GM18870 (cell line): ENCODE measurements at regions not wholly inside any gene's neighbourhood (a gene's known extent, or its start where the extent isn't known, plus 50 kb on each side); places are given as distances from the start of the nearest gene placed in this dataset.
"Not testable (repeated sequence)": the region's sequence is repeated elsewhere in the genome, so short reads cannot be mapped to it uniquely, and the experiment has no call there.

Source experiments
- ATAC-seq: cut with Tn5 transposase; IDR thresholded peaks from one replicate; pipeline ENCODE4 v1.9.1; 2021; ENCODE audit warnings: moderate library complexity; ENCODE audit not compliant: unreplicated experiment

DNA sequence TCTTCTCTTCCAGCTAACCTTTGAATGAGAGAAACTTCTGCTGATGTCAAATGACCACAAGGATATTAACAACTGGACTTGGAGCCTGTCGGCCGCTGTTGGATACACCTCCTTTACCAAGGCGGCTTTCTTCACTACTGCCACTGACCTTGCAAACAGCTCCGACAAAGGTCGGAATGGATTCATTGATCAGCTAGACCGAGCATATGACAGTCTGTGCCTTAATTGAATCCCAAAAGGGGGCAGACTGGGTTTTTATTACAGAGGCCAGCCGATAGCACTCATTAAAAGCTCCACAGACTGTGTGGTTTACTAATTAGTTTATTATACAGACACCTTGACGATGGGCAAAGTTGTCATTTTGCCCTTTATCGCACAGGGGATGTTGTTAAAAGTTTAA, 394.5 kb downstream of the RERGL start:
- no peak for ATAC-seq

DNA sequence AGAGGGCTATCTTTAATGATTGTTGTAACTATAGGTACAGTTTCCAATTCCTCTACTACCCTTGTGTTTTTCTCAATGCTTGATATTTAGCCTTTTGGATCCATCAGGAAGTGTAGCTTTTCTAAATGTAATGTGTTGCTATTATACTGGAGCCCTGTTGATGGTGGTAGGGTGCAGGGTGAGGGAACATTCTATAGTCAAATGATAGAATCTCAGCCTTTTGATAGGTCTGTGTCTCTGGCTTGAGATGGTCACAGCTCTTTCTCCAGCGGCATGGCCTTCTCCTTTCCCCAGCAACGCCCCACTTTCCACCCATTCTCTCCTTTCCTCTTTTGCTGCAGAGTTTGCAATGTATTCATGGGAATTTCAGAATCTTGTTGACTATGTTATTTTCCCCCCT, 398.6 kb downstream of the RERGL start:
- no peak for ATAC-seq

DNA sequence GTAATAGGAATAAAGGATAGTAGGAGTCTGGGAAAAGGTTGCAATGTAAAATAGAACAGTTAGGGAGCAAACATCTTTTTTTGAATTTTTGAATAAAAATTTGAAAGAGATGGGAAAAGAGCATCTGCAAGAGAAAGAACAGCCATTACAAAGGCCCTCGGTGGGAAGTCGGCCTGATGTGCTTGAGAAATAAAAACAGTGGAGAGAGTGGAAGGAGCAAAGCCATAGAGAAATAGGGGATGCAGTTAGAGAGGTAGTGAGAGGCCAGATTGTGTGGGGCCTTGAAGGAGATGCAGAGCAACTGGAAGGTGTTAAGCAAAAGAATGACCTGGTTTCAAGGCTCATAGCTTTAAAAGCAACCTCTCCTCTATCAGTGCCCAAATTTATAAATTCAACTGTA, 409.8 kb downstream of the RERGL start:
- no peak for ATAC-seq

DNA sequence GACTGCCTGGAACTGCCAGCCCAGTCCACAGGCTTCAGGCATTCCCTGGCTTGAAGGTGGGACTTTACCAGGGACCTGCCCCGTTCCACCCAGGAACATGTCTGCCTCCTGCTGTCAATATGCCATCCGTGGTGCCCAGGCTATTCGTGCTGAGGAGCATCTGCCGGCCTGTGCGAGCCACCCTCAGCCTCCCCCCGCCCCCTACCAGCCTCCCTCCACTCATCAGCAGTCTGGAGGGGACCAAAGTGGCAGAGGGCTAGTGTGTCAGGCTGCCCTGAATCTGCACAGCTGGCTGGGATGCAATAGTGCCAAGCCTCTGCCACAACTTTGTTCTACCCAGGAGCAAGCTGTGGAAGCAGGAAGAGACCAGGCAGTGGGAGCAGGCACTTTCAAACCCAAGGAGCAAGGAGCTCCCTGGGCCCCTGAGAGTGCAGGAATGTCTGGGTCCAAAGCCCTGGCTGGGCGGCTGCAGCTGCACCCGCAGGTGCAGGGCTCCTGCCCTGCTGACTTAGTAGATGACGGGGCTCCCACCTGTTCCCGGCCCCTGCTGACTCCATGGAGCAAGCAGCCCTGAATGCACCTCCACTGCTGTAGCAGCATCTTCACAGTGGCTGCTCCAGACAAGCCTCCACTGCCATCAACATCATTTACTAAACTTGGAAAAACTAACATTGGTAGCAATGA, 423.2 kb downstream of the RERGL start:
- ATAC-seq = no peak

DNA sequence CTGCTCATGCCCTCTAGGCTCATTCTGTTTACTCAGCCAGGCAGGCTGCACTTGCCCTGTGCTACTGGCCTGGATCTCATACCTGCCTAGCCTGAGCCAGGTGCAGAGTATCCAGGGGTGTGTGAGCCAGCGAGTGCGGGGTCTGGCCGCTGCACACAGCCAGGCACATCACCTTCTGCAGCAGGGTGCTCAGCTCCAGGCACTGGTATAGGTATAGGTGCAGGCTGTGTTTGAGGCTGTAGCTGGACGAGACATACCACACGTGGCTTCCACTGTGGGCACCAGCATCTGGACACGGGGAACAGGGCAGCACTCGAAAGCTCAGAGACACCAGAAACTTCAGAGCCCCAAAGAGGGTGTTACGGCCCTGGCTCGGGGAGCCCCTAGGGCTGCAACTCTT, 424.2 kb downstream of the RERGL start:
- no peak for ATAC-seq

DNA sequence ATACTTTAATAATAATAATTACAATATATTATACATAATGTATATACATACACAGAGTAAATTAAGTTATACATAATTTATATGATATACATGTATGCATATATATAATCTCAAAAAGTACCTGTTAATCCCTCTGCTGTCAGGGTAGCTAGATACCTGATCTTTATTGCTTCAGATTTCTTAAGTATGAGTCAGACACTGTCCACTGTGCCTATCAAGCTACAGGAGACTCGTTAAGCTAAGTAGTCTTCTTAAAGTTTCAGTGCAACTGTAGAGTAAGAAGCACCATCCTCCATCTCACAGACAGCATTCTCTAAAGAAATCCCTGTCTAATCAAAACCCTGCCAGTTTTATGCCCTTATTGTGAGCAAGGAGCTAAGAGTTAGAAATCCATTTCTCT, 428.7 kb downstream of the RERGL start:
- no peak for ATAC-seq

DNA sequence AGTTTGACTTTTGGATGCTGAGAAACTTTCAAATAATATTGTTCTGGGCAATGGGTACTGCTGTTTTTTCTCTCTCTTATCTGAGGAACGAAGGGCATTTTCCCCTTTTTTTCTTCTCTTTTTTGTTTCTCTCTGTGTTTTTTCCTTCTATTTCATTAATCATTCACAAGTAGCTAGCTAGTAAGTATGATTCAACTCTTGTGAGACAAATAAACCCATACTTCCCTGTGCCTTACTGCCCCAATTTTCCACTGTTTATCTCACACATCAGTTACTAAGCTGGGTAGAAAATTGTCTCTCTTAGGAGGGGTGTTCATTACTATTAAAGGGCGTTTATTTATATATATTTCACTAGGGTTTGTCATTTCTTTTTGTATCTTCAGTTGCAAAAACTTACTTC, 437.6 kb downstream of the RERGL start:
- no peak for ATAC-seq

DNA sequence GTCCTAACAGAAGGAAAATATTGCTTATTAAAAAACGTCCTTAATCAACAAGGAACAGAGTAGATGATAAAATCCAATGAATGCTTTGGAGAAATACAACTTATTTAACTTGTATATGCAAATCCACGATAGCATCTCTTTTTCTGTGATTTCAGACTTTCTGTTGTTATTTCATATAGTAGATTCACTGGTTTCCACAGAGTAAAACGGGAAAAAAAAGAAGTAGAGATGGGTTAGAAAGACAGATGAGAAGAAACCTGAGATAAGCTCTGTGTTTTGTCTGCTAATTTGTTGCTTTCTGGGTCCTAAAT, 447.7 kb downstream of the RERGL start:
- no peak for ATAC-seq

DNA sequence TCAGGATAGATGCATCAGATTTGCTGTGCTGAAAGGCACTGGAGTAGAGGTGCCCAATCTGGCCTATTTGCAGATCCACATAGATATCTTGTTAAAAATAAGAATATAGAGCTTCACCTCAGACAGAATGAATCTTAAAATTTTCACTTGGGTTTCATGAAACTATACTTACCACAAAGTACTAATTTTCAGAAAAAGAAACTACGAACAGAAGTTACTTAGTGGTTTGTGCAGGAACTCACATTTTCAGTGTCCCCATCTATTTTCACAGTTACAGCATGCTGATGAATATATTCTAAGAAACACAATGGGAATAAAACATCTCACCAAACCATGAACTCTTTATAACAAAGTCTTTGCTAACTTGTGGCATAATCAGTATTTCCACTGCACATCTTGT, 449.4 kb downstream of the RERGL start:
- peak; percentile 60 for ATAC-seq

DNA sequence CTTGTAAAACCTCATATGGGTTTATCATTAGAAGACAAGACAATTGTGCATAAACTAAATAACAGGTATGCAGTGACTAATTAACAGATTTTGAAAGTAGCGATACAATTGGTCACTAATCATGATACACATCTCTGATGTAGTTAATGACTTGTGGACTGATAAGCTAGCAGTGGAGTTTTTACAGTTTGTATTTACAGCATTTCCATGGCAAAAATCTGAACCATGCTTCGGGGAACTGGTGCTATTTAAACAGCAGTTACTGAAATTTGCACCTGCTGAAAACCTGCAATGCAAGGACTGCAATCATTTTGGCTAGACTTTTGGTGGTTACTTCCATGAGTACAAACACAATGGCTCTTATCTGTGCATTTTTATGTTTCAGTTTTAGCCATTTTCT, 471.2 kb downstream of the RERGL start:
- no peak for ATAC-seq

DNA sequence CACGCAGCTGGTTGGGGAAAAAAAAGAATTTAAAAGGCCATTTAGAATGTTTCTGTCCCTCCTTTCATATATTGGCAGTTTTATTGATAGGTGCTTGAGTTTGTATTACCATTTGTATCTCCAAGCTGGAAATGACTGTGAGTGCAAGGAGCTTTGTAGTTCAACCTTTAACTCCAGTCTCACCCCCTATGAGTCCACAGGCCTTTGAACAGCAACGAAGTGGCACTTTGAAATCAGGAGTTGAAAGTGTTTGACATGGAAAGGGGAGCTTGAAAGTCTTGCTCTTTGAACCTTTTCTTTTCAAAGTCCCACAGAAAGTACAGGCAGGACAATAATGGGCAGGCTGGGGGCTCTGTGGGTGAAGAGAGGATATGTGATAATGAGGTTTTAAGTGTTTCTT, 480.3 kb downstream of the RERGL start:
- no peak for ATAC-seq

DNA sequence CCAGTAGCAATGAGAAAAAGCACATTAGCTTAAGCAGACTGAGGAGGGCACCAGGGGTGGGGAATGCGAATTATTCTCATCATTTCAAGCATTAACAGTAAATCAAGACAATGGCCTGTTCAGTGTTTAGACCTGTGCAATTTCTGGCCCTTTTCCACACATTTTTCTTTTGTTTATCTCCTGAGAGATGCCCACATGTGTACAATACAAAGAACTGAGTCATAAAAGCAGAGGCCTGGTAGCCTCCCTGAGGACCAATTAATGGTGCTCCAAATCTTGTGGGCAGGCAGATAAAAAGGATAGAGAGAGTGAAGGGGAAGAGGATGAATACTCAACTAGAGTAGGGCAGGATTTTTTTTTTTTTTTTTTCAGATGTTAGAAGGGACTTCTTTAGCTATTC, 480.8 kb downstream of the RERGL start:
- ATAC-seq = no peak

DNA sequence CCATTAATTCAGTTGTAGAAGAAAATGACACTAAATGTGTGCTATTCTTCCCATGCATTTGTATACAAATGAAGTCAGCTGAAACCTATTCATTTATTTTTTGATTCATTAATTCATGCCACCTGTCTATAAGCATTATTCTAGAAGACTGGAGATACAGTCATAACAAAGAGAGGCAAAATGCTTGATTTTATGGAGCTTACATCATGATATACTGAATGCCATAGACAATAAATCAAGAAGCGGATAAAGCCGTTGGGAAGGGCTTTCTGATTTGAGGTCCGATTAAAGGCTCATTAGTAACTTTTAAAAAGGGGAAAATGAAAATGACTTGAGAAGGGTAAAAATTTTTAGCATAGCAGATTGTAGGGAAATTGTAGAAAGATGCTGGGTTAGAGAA, 494.9 kb downstream of the RERGL start:
- no peak for ATAC-seq

DNA sequence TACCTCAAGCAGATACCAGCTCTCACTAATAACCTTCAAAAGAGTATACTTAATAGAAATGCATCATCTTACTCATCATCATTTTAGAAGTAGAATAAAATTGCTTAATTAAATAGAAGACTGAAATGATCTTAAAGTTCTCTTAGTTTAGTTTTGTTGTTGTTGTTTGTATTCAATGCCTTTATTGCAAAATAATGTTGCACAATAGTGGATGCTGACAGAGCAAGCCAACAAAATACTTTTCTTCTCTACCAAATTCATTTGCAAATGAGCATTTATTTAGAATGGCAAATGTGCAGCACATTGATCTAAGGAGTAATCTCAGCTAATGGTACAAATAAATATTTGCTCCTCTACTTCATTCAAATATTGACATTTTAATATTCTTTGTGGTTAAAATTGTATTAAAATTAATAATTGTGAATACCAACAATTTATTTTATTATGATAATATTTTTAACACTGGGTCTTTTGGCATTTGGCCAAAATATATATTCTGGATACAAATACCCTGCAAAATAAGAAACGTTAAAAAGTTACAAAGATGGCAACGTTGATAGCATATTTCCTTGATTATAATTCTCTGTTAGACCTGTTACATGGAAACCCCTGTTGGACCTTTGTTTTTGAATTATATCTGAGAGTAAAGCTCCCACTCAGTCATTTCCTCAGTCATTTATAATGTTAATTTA, 496.1 kb downstream of the RERGL start:
- ATAC-seq = no peak

DNA sequence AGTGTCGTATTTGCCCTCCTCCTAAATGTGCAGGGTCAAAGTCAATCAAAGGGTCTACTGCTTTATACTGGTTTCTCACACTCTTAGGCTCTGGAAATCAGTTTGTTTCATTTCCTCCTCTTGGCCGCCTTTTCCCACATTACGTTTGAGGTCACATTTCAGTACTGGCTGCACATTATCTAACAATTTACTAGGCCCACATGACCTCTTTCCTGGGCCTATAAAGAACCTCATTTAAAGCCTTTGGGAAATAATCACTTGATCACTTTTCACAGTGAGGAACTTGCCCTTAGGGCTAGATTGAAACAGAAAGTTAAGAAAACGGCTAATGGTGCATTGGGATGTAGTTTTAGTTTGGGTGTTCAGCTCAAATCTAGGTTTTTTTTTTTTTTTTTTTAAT, 497.5 kb downstream of the RERGL start:
- ATAC-seq = no peak

DNA sequence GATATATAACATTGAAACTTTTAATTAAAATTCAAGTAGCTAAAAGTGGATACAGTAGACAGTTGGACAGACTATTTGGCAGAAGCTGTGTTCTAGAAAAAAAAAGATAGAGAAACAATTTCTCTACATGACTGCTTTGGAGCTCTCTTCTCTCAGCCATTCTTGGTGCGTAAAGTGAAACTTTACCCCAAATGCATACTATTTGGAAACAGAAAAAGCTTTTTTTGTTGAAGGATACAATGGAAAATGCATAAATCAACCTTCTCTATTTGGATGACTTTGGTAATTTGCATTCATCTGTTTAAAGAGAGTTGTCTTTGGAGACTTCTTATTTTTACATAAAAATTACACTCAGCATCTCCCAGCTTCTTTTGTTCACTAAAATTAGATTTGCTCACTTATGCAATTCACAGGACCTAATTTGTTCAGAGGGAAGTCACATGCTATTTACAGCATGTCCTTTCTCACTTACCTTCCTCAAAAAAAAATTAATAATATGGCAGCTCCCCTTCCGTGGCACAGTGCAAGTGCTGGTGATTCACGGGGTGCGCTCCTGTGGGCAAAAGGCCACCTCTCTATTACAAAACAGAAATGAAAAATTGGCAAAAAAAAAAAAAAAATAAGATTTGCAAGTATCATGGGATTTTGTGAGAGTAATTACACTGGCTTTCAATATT, 498.9 kb downstream of the RERGL start:
- no peak for ATAC-seq

DNA sequence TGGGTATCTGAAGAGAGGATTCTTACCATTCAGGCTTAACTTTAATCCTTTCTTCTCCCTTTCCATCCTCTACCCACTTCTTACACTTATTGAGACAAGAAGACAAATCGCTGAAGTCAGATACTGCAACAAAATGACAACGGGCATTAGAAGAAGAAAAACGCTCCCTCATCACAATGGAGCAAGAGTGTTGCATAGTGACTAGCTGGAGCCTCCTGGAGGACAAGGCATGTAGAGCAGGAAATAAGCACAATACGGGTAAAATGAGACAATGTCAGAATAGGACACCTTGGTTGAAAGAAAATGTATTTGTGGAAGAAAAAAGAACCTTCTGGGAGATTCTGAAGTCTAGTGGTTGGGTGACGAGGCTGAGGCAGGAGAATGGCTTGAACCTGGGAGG, 501.0 kb downstream of the RERGL start:
- ATAC-seq = no peak

DNA sequence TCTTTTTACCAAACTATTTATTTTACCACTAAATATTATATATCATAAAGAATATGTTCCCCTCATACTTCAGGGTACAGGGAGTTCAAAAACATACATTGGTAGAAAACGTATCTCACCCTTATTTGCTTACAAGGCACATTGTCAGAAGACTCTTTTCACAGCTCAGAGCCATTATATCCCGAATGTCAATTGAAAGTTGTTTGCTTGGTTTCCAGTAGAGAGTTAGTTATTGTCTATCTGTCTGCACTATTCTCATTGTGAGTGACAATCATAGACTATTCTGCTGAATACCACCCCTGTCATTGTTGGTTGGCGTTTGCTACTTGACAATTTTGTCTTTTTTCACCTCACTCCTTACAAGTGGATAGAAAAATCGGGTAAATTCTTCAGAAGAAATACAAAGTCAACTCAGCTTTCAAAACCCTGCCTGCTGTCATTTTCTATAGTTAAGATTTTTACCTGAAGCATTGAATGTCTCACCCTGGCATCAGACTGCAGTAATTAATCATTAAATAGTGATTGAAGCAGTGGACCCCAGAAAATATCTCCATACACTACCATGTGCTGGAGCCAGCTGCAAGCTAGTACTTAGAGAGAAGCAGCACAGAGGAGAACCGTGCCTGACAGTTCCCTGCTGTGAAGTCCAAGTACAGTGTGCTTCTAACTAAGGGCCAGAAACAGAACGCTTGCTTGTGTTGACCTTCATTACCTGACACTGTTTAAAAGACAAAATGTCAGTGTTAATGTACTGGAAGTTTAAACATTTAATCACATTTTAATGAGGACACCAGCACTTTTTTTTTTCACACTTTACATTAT, 510.6 kb downstream of the RERGL start:
- ATAC-seq = no peak

DNA sequence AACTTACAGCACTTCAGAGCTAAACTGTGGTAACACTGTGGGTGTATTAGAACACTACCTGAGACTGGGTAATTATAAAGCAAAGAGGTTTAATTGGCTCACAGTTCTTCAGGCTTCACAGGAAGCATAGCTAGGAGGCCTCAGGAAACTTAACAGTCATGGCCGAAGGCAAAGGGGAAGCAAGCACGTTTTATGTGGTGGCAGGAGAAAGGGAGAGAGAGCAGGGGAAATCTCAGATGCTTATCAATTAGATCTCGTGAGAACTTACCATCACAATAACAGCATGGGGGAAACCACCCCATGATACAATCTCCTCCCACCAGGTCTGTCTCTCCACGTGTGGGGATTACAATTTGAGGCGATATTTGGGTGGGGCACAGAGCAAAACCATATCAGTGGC, 512.6 kb downstream of the RERGL start:
- ATAC-seq = no peak

DNA sequence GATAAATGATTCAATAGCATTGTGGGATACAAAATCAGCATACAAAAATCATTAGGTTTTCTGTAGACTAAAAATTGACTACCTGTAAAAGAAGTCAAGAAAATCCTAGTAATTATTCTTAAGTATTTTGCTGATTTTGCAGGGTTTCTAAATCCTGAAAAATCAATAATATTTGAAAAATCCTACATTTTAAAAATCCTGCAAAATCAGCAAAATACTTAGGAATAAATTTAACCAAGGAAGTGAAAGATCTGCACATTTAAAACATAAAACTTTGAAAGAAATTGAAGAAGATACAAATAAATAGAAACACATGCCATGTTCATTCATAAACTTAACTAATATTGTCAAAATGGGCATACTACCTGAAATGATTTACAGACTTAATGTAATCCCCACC, 517.7 kb downstream of the RERGL start:
- no peak for ATAC-seq

DNA sequence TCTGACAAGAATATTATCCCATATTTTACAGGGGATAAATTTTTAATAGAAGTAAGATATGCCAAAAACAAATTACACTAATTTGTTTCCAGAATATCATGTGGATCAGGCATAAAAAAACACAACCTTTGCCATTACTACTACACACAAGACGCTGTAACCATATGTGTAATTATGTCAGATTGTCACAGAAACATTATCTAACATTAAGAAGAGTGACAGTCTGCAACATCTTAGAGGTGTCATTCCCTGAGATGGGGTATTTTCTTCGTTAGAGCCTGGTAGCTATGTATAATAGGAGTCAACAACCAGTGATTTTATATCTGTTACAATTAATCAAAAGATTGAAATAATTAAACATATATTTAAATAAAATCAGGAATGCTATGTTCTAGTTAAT, 518.9 kb downstream of the RERGL start:
- ATAC-seq = no peak

DNA sequence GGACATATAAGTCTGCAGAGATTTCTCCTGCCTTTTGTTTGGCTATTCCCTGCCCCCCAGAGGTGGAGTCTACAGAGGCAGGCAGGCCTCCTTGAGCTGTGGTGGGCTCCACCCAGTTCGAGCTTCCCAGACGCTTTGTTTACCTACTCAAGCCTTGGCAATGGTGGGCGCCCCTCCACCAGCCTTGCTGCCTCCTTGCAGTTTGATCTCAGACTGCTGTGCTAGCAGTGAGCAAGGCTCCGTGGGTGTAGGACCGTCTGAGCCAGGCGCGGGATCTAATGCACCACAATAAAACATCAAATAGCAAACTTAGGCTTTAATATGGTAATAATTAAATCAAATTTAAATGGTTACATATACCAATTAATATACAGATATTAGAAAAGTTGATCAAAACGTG, 525.4 kb downstream of the RERGL start:
- ATAC-seq = not testable (repeated sequence)
